CD4-positive, alpha-beta T cell treated with Interleukin-12 subunit alpha and Interleukin-12 subunit beta, for 1 hour (primary cell): ENCODE measurements at regions not wholly inside any gene's neighbourhood (a gene's known extent, or its start where the extent isn't known, plus 50 kb on each side); places are given as distances from the start of the nearest gene placed in this dataset.
"Not testable (repeated sequence)": the region's sequence is repeated elsewhere in the genome, so short reads cannot be mapped to it uniquely, and the experiment has no call there.

Experiments used
- DNase-seq: peaks from one replicate; pipeline ENCODE4 v3.0.0-alpha.2; 2020

GRCh38 chr18:22504251-22505030 is 86.7 kb upstream of the CTAGE1 start:
- DNase-seq, result no peak

- DNase-seq, result no peak
Measured at GRCh38 chr18:22505141-22505591, 87.5 kb upstream of the CTAGE1 start.

- DNase-seq, result no peak
Measured at GRCh38 chr18:22507055-22507454, 89.3 kb upstream of the CTAGE1 start.

GRCh38 chr18:22509423-22509822 is 91.7 kb upstream of the CTAGE1 start:
- no peak for DNase-seq

GRCh38 chr18:22510697-22511096 is 93.0 kb upstream of the CTAGE1 start:
- no peak for DNase-seq

GRCh38 chr18:22513721-22514481 is 96.2 kb upstream of the CTAGE1 start:
- no peak for DNase-seq

GRCh38 chr18:22514655-22515054 is 96.9 kb upstream of the CTAGE1 start:
- no peak for DNase-seq

GRCh38 chr18:22515250-22515649 is 97.5 kb upstream of the CTAGE1 start:
- DNase-seq, result no peak

GRCh38 chr18:22517356-22517755 is 99.6 kb upstream of the CTAGE1 start:
- DNase-seq, result no peak

- DNase-seq, result no peak
Measured at GRCh38 chr18:22521026-22521707, 103.5 kb upstream of the CTAGE1 start.

GRCh38 chr18:22523481-22523880 is 105.8 kb upstream of the CTAGE1 start:
- no peak for DNase-seq

GRCh38 chr18:22524783-22525182 is 107.1 kb upstream of the CTAGE1 start:
- DNase-seq, result no peak

- no peak for DNase-seq
Measured at GRCh38 chr18:22525313-22525712, 107.6 kb upstream of the CTAGE1 start.

- no peak for DNase-seq
Measured at GRCh38 chr18:22525883-22526282, 108.2 kb upstream of the CTAGE1 start.

- no peak for DNase-seq
Measured at GRCh38 chr18:22528291-22528690, 110.6 kb upstream of the CTAGE1 start.

- DNase-seq, result not testable (repeated sequence)
Measured at GRCh38 chr18:22534706-22535105, 117.0 kb upstream of the CTAGE1 start.

- DNase-seq, result no peak
Measured at GRCh38 chr18:22536558-22536957, 118.8 kb upstream of the CTAGE1 start.

GRCh38 chr18:22538426-22538825 is 120.7 kb upstream of the CTAGE1 start:
- DNase-seq, result no peak

GRCh38 chr18:22539051-22539765 is 121.5 kb upstream of the CTAGE1 start:
- no peak for DNase-seq

GRCh38 chr18:22541232-22541631 is 123.5 kb upstream of the CTAGE1 start:
- no peak for DNase-seq

- DNase-seq, result no peak
Measured at GRCh38 chr18:22542406-22542835, 124.7 kb upstream of the CTAGE1 start.

GRCh38 chr18:22543769-22544168 is 126.1 kb upstream of the CTAGE1 start:
- DNase-seq, result no peak

- no peak for DNase-seq
Measured at GRCh38 chr18:22544626-22545025, 126.9 kb upstream of the CTAGE1 start.
